Skeletal muscle cell (primary cell): ENCODE measurements at regions not wholly inside any gene's neighbourhood (a gene's known extent, or its start where the extent isn't known, plus 50 kb on each side); places are given as distances from the start of the nearest gene placed in this dataset.

Experiments
- DNase-seq: peaks from one replicate; pipeline ENCODE4 v3.0.0-alpha.2; 2010; ENCODE audit warnings: low read depth
- H3K4me3 ChIP-seq: 2 replicates; pipeline ENCODE4 v1.5.1; 2011; ENCODE audit warnings: low read depth, mild to moderate bottlenecking, control low read depth, low read length, moderate library complexity

DNA sequence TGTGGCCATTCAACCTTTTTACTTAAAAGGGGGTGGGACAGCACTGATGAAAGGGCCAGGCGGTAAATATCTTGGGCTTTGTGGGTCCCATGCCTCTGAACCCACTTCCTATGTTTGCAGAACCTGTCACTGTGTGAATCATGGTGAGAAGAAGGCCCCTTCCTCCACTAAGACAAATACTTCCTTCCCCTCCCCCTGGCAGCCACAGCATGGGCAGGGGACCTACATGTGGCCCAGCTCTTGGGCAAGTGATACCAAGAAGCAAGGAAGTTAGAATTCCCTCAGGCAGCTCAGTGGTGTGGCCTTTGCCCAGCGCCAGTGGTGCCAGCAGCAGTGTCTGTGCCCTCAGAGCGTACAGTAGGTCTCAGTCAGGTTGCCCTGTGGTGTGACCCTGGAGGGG lies 168.6 kb downstream of the TRIM33 start:
- H3K4me3 ChIP-seq, result no peak overlapping the region
- no peak for DNase-seq

DNA sequence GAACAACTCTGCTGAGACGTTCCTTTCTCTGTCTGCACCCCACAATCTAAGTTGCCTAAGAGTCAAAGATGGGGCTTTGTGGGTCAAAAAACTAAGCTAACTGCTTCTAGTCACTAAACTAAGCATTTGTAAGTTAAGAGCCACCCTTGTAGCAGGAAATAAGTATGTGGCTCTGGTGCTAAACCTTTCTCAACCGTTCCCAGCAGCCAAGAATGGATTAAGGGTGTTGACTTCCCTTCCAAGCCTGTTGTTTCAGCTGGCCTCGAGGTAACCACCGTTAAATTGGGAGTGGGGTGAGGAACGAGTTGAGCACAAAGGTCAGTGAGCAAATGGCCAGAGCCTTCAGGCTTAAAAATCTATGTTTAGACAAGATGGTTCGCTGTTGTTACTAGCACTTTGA lies 169.1 kb downstream of the TRIM33 start:
- H3K4me3 ChIP-seq, result no peak overlapping the region
- DNase-seq, result peak; percentile 58

DNA sequence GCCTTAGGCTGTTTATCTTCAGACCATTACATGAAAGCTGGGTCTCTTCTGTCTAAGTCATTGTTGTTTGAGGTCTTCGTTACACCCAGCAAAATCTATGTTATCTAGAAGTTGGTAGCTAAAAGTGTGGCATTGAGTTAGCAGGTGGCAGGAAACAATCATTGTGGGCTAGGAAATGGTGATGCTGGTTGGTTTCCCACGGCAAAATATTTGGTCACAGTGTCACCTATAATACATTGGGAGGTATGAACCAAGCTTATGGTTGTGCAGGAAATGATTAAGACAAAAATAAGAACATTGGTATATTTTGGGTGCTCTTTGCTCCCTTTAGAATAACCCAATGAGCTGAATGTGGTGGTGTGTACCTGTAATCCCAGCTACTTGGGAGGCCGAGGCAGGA lies 169.7 kb downstream of the TRIM33 start:
- H3K4me3 ChIP-seq, result no peak overlapping the region
- DNase-seq, result no peak

DNA sequence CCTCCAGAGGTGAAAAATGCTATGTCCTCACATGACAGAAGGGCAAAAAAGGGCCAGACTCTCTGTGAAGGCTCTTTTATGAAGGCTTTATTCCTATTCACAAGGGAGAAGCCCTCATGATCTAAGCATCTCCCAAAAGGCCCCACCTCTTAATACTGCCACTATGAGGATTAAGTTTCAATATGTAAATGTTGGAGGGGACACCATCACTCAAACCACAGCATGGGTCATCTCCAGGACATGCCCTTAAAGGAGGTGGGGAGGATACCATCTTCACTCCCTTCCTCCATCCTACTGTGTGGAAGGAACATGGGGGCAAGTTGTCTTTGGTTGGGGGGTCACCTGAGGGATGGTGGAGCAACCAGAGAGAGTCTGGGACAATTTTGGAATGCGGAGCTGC lies 170.1 kb downstream of the TRIM33 start:
- H3K4me3 ChIP-seq, result no peak overlapping the region
- no peak for DNase-seq

DNA sequence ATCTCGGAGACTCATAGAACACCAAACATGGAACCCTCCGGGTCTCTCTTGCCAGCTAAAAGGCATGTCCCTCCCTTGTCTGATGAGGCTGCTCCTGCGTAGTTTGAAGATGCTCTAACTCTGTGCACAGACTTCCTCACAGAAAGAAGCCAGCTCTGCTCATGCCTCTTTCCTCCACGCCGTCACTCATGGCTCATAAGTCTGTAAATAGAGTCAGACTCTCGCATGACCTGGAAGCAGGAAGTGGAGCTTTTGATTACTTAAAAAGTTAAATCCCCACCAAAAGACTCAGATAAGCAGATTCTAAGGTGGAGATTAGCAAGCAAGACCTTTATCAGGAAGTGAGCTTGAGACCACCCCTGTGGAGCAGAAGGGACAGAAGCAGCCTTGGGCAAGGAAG lies 171.6 kb downstream of the TRIM33 start:
- no peak for DNase-seq
- no peak overlapping the region for H3K4me3 ChIP-seq

DNA sequence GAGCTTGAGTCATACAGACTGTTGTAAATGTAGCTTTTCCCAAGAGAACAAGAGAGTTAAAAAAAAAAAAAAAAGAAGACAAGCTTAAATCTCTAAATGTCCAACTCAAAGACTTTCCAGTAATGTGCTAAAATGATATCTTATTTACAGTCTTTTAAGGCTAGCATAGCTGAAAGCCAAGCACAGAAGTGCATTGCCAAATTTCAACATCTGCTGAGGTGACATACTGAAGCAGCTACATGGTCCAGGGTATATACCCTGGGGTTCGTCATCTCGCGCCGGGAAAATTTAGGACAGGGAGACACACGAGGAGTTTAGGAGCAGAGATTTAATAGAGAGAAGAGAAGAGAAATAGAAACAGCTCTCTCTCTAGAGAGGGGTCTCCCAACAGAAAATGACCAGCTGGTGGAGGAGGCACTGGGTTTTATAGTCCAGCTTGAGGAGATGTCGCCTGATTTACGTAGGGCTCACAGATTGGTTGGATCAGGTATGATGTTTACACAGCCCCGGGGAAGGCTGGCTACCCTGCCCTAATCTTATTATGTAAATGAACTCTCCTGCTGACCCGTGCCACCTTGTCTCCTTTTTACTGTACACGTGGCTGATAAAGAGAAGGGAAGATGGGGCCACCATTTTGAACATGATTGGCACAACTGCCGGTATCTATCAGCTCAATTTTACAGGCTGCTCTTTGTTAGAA lies 172.7 kb downstream of the TRIM33 start:
- DNase-seq, result no peak
- H3K4me3 ChIP-seq, result no peak overlapping the region

DNA sequence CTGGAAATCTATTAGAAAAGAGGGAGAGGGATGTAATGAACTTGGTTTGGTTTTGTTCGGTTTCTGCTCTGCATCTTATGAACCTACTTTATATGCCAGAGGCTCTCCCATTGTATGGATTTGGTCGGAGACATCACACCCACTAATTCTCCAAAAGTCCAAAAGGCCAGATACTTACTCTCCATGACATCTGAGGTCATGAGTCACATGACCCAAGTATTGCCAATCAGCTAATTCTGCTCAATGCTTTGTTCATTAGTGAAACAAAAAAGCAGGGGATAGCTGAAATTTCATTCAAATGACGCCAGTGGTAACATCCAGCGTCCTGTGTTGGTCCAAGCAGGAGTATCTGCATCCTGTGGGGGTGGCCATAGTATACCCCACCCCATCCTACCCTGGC lies 173.6 kb downstream of the TRIM33 start:
- no peak for DNase-seq
- no peak overlapping the region for H3K4me3 ChIP-seq

DNA sequence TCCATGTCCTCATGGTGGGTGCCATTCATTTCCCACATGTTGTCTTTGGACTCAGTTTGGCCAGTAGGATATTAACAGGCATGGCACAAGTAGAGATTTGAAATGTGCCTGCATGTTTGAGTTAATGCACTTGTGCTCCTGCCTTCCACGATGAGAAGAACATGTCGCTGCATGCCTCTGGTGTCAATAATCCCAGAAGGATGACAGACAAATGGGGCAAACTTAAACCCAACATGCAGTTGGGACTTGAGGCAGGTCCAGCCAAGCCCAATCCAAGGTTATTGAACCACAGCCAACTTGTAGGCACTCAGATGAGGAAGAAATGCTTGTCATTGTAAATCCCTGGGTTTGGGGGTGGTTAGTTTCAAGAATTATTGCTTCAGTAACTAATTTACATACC lies 174.6 kb downstream of the TRIM33 start:
- no peak for DNase-seq
- H3K4me3 ChIP-seq, result no peak overlapping the region

DNA sequence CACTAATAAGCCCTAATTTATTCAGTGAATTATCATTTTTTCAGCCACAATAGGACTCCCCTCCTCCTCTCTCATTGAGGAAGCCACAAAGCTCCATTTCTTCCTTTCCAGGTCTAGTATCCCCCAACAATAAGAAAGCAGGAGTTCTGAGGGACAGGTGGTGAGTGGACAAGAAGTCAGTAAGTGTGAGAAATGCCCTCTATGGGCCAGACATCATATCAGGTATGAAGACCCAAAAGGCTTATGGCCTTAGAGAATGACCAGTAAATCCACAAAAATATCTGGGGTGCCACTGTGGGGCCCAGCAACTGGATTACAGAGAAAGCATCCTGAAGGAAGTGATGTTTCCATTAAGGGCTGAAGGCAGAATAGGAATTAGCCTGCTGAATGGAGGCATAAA lies 175.7 kb downstream of the TRIM33 start:
- no peak for DNase-seq
- no peak overlapping the region for H3K4me3 ChIP-seq

DNA sequence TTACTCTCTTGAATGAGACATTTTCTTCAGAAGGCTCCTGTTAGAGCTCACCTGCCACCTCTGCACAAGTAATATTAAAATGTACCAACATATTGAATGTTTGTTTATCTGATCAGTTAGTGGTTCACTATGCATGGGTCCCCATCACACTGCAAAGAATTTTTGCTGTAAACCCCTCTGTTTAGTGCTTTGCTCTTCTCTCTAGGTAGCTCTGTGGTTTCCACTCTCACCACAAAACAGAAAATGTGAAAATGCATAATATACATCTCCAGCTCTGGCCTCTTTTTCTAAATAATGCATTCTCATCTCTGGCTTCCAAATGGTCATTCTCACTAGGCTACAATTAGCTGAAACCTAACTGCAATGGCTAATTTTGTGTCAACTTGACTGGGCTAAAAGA lies 176.7 kb downstream of the TRIM33 start:
- no peak for DNase-seq
- H3K4me3 ChIP-seq, result no peak overlapping the region

DNA sequence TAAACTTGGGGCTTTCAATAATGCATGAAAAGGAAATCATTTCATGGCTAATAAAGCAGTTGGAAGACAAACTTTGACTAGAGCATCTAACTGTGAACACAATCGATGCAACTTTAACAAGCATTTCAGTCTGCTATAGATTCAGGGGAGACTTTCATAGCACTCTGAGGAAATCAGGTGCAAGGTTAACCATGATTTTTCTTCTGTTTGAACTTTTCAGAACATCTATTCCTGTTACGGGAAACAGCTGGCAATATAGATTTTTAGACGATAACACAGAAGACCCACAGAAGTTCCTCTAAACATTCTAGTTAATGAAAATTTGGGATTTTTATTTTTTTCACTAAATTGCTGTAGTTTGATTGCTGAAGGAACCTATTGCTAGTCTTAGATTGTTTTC lies 177.3 kb downstream of the TRIM33 start:
- no peak overlapping the region for H3K4me3 ChIP-seq
- DNase-seq, result no peak

DNA sequence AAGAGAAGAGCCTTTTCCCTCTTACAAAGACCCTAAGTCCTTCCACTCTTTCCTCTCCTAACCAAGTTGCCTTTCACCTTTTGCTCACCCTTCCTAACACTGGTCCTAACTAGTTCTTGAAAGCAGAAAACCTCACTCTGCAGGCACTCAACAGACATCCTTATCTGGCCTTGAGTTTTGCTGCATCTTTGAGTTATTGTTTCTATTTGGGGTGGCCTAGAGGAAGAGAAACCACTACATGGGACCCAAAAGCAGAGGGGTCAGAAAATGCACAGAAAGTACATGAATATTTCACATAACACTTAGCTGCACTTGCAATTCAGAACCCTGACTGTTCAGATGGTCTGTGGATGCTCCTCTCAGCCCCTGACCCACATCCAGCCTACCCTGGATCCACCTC lies 178.3 kb upstream of the SYT6 start:
- no peak overlapping the region for H3K4me3 ChIP-seq
- DNase-seq, result no peak

DNA sequence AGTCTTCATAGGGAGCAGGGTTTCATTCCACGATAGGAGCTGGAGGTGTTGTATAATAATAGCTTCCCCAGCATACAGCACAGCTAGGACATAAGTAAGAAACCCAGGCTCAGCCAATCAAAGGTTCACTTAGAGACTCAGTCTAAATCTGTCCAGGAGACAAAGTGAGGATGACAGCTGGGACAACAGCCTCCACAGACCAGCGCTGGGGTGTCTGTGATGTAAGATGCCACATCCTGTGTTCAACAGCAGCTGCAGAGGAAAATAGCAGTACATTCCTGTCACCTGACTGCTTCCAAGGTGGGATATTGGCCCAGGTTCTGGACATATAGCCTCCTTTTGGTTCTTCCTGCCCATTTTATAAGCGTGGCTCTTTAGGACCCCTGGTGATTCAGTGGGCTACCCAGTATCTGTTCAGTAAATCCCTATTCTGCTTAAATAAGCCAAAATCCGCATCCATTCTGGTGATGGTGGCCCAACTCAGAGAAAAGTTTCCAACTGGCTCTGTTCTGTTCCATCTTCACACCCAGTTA lies 176.8 kb upstream of the SYT6 start:
- DNase-seq, result no peak
- no peak overlapping the region for H3K4me3 ChIP-seq

DNA sequence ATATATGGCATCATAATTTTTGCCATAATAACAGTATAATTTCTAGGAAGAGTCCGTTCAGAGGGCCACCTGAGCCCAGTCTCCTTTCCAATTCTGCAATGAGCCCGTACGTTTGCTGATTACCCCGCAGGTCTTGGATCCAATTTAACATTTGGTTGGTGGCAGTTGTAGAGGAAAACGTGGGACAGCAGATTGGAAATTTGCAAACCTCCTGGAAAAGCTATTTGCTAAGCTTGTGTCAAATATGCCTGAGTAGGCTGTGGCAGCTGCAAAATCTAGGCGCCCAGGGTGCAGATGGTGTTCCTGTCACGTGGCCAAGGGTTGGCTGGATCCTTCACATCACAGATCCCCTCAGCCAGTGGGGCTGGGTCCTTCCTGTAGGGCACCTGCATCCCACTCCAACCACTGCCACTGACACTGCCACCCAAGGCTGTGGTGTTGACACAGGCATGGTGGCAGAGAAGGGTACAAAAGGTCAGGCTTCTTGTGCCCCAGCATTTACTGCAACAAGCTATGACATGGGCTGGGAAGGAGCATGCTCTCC lies 174.8 kb upstream of the SYT6 start:
- H3K4me3 ChIP-seq, result no peak overlapping the region
- DNase-seq, result no peak

DNA sequence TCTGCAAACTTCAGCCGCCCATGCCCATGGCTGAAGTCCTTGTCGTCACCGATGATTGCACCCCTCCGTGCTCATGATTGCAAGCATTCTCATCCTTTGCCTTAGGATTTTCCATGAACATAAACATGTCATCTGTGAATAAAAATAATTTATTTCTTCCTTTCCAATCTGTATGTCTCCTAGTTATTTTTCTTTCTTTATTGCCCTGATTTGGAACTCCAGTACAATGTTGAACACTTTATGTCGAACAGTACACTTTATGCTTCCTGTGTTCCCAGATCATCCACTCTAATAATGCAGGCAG lies 170.9 kb upstream of the SYT6 start:
- no peak overlapping the region for H3K4me3 ChIP-seq
- DNase-seq, result no peak

DNA sequence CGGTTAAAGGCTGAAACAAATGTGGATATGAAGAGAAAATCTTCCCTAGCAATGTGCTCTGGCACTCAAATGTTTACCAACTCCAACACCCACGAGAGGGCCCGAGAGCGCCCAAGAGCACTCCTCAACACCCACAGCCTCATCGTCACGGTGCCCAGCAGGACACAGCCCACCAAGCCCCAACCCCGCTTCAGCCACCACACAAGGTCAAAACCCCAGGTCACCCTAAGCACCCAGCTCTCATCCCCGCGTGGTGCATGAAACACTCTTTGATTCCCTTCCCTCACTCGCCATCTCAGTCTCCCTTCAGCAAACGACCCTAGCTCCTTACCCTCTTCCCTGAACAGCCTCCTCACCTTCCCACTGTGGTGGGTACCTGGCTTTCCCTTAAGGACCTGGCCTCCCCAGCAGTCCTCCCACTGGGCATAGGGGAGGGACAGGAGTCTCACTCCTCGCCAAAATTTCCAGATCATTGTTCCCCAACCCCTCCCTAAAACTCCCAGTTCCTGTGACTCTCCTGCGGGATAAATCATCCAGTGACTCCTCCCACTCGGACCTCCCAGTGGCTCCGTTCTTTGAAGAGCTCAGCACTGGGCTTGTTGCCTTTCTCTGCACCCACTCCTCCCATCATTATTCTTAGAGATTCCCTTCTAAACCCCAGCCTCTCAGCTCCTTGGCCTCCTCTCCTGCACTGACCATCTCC lies 170.4 kb upstream of the SYT6 start:
- H3K4me3 ChIP-seq, result no peak overlapping the region
- DNase-seq, result no peak

DNA sequence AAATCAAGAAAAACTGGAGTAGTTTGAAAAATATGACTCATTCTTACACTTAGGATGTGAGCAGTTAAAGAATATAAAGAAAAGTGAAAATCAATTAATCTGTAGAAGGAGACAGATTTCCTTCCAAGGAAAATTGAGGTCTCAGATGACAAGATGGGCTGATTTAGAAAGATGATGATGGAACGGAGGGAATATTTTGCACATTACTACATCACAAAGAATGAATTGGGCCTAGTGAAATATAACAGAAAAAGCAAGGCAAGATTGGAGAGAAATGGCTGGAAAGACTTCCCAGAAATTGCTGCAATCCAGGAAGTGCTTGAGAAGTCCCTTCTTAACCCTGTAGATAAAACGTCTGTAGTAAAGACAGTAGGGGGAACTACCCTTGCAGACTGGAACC lies 169.1 kb upstream of the SYT6 start:
- DNase-seq, result no peak
- no peak overlapping the region for H3K4me3 ChIP-seq

DNA sequence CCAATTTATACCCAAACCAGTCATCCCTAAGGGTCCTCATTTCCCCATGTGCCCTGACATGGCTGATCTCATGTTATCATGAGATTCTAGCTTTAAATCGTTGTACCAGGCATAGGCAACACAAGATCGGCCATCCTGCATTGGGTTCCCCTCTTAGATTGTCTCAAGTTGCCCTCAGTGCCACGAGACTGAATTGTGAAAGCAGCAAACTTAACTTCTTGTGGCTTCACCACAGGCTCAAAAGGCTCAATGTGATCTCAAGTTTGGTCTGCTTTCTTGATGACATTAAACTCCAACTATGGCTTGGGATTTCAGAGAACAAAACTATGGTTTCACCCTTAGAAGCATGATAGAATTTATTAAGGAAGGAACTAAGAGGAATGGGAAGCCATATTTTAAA lies 168.5 kb upstream of the SYT6 start:
- no peak for DNase-seq
- H3K4me3 ChIP-seq, result no peak overlapping the region

DNA sequence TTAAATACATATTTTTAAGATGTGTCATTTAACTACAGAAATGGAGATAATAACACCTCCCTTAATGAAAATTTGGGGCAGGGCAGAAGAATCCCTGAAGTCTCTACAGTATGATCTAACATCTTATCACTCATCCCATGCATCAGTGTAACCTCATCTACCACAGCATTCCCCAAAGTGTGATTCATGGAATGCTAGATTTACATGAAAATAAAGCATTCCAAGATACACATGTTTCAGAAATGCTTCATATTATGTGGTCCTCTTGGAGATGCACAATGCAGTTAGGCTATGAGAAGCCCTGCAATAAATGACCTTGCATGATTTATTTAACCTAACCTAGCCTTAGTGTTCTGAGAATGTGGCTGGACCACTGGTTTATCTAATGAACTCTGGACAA lies 166.9 kb upstream of the SYT6 start:
- DNase-seq, result peak; percentile 52
- H3K4me3 ChIP-seq, result no peak overlapping the region

DNA sequence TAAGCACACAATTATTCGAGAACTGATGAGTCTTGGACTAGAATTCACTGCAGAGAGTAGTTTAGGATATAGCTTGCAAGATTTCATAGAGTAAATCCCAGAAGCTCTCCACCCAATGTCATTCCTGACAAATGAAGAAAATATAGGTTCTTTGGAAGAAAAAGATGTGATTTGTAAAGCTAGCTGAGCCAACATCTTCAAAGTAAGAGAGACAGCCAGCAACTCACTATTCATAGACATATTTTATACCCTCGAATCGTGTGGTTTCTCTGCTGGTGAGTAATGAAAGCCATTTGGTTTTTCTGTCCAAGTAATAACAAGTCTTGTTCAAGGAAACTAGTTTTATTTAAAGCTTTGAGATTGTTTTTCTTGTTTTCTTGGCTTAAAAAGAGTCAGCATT lies 165.7 kb upstream of the SYT6 start:
- DNase-seq, result peak; percentile 35
- H3K4me3 ChIP-seq, result no peak overlapping the region

DNA sequence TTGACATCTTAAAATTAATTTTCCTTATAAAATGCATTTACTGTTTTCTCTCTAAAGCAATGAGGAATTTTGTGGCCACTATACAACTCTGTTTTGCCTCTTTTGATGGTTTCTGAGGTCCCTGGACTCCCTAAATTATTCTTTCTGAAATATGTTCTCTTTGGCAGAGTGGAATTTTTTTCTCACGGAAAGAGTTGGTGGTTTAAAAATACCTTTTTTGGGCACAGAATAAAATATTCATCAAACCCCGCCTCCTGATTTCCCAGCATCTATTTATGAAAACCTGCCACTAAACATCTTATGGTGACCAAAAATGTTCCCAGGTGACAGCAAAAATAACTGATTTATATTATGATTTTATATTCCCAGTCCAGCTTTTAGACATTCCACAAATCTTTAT lies 165.3 kb upstream of the SYT6 start:
- no peak overlapping the region for H3K4me3 ChIP-seq
- no peak for DNase-seq
